OCI-LY3 (cell line): ENCODE measurements at regions not wholly inside any gene's neighbourhood (a gene's known extent, or its start where the extent isn't known, plus 50 kb on each side); places are given as distances from the start of the nearest gene placed in this dataset.

Source experiments
- H2AFZ ChIP-seq: fragments of 200-600, 300-600 bp; shearing (Covaris generic); 2 replicates; pipeline ENCODE4 v1.6.0; 2014; ENCODE audit warnings: antibody characterized with exemption, low read depth, low read length
- H3K27ac ChIP-seq: fragments of 200-600, 300-600 bp; sonication (generic); 2 replicates; pipeline ENCODE4 v1.5.1; 2014; ENCODE audit warnings: mild to moderate bottlenecking, low read length, moderate library complexity, mixed read lengths
- H3K27me3 ChIP-seq: fragments of 200-600, 300-600 bp; sonication (generic); 2 replicates; pipeline ENCODE4 v1.6.1; 2014; ENCODE audit warnings: low read depth, low read length, mixed read lengths
- H3K36me3 ChIP-seq: fragments of 200-600, 300-600 bp; sonication (generic); replicated peaks from 2 replicates; pipeline ENCODE3; 2014; ENCODE audit warnings: low read depth, low read length, mixed read lengths
- H3K4me1 ChIP-seq: fragments of 300-600, 200-600 bp; sonication (generic); 2 replicates; pipeline ENCODE4 v1.6.1; 2014; ENCODE audit warnings: low read length, mixed read lengths
- H3K4me2 ChIP-seq: fragments of 200-600, 300-600 bp; sonication (generic); 2 replicates; pipeline ENCODE4 v1.6.1; 2014; ENCODE audit warnings: low read length, mixed read lengths
- H3K4me3 ChIP-seq: fragments of 300-600, 200-600 bp; sonication (generic); 2 replicates; pipeline ENCODE4 v1.5.1; 2014; ENCODE audit warnings: antibody characterized with exemption, mild to moderate bottlenecking, low read length, moderate library complexity
- H3K79me2 ChIP-seq: fragments of 300-600, 200-600 bp; shearing (Covaris generic); 2 replicates; pipeline ENCODE4 v1.6.1; 2014; ENCODE audit warnings: mild to moderate bottlenecking, low read length, mixed read lengths
- H3K9ac ChIP-seq: fragments of 300-600, 200-600 bp; shearing (Covaris generic); 2 replicates; pipeline ENCODE4 v1.6.0; 2014; ENCODE audit warnings: mild to moderate bottlenecking, low read length, moderate library complexity
- H3K9me3 ChIP-seq: fragments of 200-600, 300-600 bp; shearing (Covaris generic); 2 replicates; pipeline ENCODE4 v1.6.1; 2014; ENCODE audit warnings: low read length, mixed read lengths; ENCODE audit not compliant: insufficient read depth
- H4K20me1 ChIP-seq: fragments of 200-600, 300-600 bp; sonication (generic); 2 replicates; pipeline ENCODE4 v1.6.1; 2016; ENCODE audit warnings: low read length, mixed read lengths; ENCODE audit not compliant: insufficient read depth
- CTCF ChIP-seq: fragments of 200-600, 300-600 bp; sonication (generic); IDR thresholded peaks from 2 replicates; pipeline ENCODE4 v1.5.1; 2014; ENCODE audit warnings: antibody characterized with exemption, low read length, low read depth
- EZH2phosphoT487 ChIP-seq: fragments of 200-600 bp; shearing (Covaris generic); IDR thresholded peaks from 2 replicates; pipeline ENCODE4 v1.6.1; 2018; ENCODE audit warnings: antibody characterized with exemption, mixed run types, low read depth

- Histone ChIP-seq H3K4me1 (no peaks in the 10 kb centered on the region), H3K4me3 (no peak overlapping the region), H3K79me2 (no peaks in the 10 kb centered on the region), H3K4me2 (no peak overlapping the region), H3K27me3 (no peaks in the 10 kb centered on the region), H4K20me1 (no peaks in the 10 kb centered on the region), H3K9me3 (no peaks in the 10 kb centered on the region), H3K36me3 (no peaks in the 10 kb centered on the region), H3K9ac (no peak overlapping the region), H2AFZ (no peak overlapping the region), H3K27ac (no peak overlapping the region)
- no peak for TF ChIP-seq EZH2phosphoT487
These were observed 302.4 kb downstream of the MAT2B start for GRCh38 chr5:163807781-163808180.

GRCh38 chr5:163809473-163809872, 304.1 kb downstream of the MAT2B start:
- Histone ChIP-seq H3K79me2 (no peaks in the 10 kb centered on the region), H3K9me3 (no peaks in the 10 kb centered on the region), H4K20me1 (no peaks in the 10 kb centered on the region), H3K27me3 (no peaks in the 10 kb centered on the region), H3K4me1 (no peaks in the 10 kb centered on the region), H3K27ac (no peak overlapping the region), H3K4me2 (no peak overlapping the region), H2AFZ (no peak overlapping the region), H3K4me3 (no peak overlapping the region), H3K36me3 (no peaks in the 10 kb centered on the region), H3K9ac (no peak overlapping the region)
- TF ChIP-seq EZH2phosphoT487 (no peak), CTCF (peak; percentile 10; the same call in 1 of the 2 replicates)

- no peak overlapping the region for H2AFZ ChIP-seq
- H3K4me2 ChIP-seq, result no peak overlapping the region
- TF ChIP-seq EZH2phosphoT487 (no peak), CTCF (no peak)
- no peaks in the 10 kb centered on the region for H3K27me3 ChIP-seq
- no peaks in the 10 kb centered on the region for H3K79me2 ChIP-seq
- H3K4me1 ChIP-seq, result no peaks in the 10 kb centered on the region
- H3K36me3 ChIP-seq, result no peaks in the 10 kb centered on the region
- H3K9ac ChIP-seq, result no peak overlapping the region
- H3K4me3 ChIP-seq, result no peak overlapping the region
- no peaks in the 10 kb centered on the region for H4K20me1 ChIP-seq
- no peak overlapping the region for H3K27ac ChIP-seq
- H3K9me3 ChIP-seq, result no peaks in the 10 kb centered on the region
These were observed 308.5 kb downstream of the MAT2B start for GRCh38 chr5:163813900-163814299.

GRCh38 chr5:163815240-163815791, 309.9 kb downstream of the MAT2B start:
- Histone ChIP-seq H3K36me3 (no peaks in the 10 kb centered on the region), H3K27ac (no peak overlapping the region), H3K9me3 (no peaks in the 10 kb centered on the region), H3K9ac (no peak overlapping the region), H3K4me1 (no peaks in the 10 kb centered on the region), H2AFZ (no peak overlapping the region), H3K4me2 (no peak overlapping the region), H4K20me1 (no peaks in the 10 kb centered on the region), H3K4me3 (no peak overlapping the region), H3K79me2 (no peaks in the 10 kb centered on the region), H3K27me3 (no peaks in the 10 kb centered on the region)
- TF ChIP-seq EZH2phosphoT487 (no peak), CTCF (no peak)

GRCh38 chr5:163821142-163821541, 315.7 kb downstream of the MAT2B start:
- TF ChIP-seq CTCF (no peak), EZH2phosphoT487 (no peak)
- Histone ChIP-seq H3K36me3 (no peaks in the 10 kb centered on the region), H3K9ac (no peak overlapping the region), H3K9me3 (no peaks in the 10 kb centered on the region), H3K4me3 (no peak overlapping the region), H3K27me3 (no peaks in the 10 kb centered on the region), H3K79me2 (no peaks in the 10 kb centered on the region), H3K27ac (no peak overlapping the region), H3K4me1 (no peaks in the 10 kb centered on the region), H2AFZ (no peak overlapping the region), H4K20me1 (no peaks in the 10 kb centered on the region), H3K4me2 (no peak overlapping the region)
